ENCODE measurements at regions not wholly inside any gene's neighbourhood (a gene's known extent, or its start where the extent isn't known, plus 50 kb on each side); places are given as distances from the start of the nearest gene placed in this dataset.

DNA sequence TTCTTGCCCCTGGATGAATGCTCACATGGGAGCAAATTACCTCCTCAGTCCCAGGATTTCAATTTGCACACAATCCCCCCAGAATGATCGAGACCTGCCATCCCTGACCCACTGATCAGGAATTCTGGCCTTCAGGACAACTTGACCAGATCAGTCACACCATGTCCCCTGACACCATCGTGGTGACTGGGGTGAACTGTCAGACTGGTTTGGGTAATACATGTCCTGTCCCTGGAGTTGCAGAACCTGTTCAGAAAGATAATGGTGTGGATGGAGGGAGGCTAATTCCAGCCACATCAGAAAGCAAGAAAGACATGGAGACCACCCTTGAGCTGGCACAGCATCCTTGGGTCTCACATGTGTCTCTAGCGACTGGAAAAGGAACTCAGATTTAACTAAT lies 57.9 kb upstream of the TOP3B start (continued):
- TF ChIP-seq SRF (IDR thresholded peaks at IDR 0.05; ENCODE audit: low read depth, low read length), result no peak
- no peak for TF ChIP-seq EZH2 (IDR thresholded peaks at IDR 0.05; ENCODE audit: low read depth, low read length, severe bottlenecking)
